ENCODE measurements at regions not wholly inside any gene's neighbourhood (a gene's known extent, or its start where the extent isn't known, plus 50 kb on each side); places are given as distances from the start of the nearest gene placed in this dataset.
A peak's percentile ranks its signal among the peaks of the same experiment; 100 is the strongest.

DNA sequence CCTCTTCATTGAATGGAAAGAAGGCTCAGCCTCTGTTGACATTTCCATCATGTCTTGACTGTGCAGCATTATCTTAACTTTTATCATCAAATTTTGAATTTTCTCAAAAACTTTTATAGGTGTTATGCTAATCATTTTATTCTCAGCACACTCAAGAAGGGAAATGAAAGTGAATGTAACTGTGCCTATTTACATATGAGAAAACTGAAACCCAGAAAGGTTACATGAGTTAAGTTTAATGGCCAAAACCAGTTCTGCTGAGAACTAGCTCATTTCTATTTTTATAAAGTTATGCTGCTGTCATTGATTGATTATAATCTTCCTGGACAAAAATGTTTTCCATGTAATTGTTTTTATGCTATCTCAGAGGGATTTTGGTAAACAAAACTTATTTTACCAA is 618.8 kb upstream of the NRXN1 start:
- DNase-seq (ENCODE audit: low read depth) = no peak

DNA sequence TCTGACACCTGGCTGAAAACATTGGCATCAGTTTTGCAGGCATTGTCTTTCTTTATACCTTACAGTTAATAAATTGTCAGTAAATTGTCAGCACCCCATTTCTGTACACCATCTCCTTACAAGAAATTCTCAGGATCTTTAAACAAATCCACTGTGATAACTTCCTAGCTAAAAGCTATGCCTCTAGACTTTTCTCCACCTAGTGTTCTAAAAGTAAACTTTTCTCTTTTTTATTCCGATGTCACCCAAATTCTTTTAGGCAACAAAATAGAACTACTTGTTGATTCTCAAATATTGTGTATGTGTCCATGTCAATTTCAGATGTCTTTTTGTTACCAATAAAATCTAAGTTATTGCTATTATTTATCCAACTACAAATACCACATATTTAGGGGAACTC is 617.4 kb upstream of the NRXN1 start:
- no peak for DNase-seq (ENCODE audit: low read depth)

DNA sequence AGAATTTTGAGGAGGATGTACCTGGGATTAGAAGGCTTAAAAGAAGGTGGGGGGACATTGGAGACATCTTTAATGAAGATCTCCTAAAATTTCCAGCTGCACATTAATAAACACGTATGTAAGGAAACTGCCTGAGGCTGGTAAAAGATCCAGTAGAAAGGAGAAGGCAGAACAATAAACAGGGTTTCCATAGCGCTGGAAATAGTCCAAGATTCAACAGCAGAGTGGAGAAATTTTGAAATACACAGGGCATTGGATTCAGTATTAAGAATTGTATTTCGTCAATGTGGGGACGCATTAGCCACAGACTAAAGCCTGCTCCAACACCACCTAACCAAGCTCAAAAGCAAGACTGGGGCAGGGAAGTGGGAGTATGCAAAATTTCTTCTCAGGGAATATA is 606.9 kb upstream of the NRXN1 start:
- DNase-seq (ENCODE audit: low read depth) = peak; percentile 1

DNA sequence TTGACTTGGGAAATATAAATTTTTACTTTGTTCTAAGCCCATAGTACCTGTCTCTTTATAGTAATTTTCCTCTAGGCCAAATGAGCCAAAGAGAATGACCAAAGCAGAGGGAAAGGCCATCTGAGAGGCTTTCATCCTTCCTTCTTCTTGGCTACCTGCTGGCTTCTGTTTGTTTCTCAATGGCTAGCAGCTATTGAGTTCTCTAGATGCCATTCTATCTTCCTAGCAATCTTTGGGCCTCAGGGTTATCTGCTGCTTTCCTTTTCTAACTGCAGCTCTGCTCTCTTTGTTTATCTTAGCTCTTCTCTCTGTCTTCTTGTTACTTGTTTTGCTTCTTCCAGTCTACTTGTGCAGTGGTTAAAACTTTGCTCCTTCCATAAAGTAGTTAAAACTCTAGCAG is 601.1 kb upstream of the NRXN1 start:
- no peak for DNase-seq (ENCODE audit: low read depth)

DNA sequence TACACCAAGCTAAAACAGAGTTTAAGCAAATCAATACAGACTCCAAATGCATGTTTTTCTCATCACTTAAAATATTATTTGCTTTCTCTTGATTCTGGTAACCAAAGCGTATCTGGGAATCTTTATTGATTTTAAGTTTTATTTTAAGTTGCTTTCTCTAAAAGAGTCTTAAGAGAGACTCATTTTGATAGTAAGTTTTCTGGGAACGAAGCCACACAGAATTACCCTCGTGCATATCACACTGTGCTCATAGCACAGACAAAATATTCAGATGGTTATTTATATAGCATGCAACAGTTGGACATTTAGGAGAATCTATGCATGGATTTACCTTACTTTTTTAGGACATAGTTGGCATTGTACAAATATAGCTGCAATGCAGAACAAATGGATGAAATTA is 597.5 kb upstream of the NRXN1 start:
- no peak for DNase-seq (ENCODE audit: low read depth)

DNA sequence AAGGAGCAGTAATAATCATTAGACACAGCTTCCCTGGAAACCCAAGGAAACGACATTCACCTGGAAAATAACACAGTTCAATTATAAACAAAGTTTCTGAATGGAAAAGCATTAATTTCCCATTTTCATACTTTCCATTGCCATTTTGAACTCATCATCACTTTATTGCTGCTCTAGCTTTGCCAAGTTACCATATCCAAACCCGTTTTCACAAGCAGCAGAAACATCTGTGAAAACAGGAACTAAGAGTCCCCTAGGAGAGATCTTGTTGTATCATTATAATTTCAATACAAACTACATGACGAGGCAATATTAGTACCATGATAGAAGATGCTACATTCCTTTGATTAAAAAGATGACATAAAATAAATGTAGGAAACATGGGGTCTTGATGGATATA is 597.0 kb upstream of the NRXN1 start:
- DNase-seq (ENCODE audit: low read depth) = no peak

DNA sequence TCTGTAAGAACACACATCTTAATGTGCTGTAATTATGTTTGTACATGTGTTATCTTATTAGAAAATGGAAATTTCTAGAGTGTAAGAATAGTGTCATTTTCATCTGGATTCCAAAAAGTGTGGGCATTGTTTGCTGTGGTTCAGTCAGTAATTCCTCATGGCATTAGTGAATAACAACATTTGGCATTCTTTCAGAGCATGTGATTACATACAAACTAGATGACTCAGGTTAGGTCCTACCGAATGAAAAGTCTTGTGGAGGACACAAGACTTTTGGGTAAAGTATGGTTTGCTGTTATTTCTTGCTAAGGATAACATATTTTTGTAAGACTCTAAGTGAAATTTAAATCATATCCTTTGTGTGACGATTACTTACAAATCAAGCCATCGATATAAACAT is 593.1 kb upstream of the NRXN1 start:
- DNase-seq (ENCODE audit: low read depth) = peak; percentile 1

DNA sequence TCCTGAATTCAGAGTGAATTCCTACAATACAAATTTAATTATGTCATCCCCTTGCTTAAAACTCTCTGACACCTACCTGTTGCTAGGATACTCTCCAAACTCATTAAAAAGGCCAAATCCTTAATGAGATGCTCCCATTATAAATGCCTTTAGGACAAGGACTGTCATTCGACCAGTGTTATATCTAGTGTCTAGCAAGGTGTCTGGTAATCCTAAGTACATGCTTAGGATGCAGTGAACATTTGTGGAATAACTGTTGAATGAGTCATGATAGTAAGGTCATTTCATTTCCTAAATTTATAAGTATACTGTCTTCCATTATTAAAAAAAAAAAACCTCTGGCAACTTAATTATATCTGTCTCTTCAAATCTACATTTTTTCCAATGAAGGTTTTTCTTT is 588.9 kb upstream of the NRXN1 start:
- no peak for DNase-seq (ENCODE audit: low read depth)

DNA sequence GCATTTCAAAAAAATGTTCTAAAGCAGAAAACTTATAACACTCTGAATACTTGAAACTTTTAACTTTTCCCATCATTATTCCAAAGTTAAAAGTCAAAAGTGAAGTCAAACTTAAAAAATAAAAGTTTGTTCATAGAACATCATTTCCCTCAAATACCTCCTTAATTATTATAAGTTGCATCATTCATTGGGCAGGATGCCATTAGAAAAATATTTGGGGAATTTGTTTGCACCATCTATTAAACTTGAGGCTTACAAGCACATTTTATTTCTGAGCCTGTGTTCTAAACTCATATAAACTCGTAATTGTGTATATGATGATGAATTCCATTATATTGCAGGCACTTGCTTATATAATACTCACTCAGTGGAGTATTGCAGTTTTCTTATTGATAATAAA is 588.0 kb upstream of the NRXN1 start:
- DNase-seq (ENCODE audit: low read depth) = no peak

DNA sequence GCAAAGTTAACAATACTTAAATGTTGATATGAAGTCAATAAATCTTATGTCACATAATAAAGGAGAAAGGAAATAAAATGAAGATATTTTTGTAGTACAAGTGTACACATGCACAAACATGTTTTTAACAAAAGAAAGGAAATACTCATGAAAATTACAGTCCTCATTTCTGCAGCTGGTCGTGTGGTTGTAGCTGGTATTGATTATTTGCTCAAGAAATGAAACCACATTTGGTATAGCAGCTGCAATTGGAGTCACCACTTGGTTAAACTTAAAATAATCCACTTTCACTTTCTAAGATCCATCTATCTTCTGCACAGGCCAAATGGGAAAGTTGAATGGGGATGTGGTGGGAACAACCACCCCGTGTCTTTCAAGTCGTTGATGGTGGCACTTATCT is 580.5 kb upstream of the NRXN1 start:
- no peak for DNase-seq (ENCODE audit: low read depth)

DNA sequence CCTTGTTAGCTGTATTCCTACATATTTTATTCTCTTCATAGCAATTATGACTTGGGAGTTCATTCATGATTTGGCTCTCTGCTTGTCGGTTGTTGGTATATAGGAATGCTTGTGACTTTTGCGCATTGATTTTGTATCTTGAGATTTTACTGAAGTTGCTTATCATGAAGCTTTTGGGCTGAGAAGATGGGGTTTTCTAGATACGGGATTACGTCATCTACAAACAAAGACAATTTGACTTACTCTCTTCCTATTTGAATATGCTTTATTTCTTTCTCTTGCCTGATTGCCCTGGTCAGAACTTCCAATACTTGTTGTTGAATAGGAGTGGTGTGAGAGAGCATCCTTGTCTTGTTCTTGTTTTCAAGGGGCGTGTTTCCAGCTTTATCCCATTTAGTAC is 569.8 kb upstream of the NRXN1 start:
- no peak for DNase-seq (ENCODE audit: low read depth)

DNA sequence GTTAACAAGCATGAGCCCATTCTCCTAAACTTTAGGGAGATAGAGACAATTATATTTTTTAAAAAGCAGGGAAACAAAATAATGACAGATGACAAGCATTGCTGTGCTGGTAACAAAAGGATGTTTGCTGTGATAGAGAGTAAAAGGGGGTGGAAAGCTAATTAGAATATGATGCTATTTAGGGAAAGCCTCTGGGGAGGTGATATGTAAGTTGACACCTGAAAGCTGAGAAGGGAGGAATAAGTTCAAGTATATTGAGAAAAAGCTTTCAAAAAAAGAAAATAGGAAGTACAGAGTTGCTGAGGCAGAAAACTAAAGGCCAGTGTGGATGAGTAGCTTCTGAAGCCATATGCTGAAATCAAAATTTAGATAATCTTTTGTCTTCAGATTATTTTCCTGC is 565.2 kb upstream of the NRXN1 start:
- DNase-seq (ENCODE audit: low read depth) = no peak

DNA sequence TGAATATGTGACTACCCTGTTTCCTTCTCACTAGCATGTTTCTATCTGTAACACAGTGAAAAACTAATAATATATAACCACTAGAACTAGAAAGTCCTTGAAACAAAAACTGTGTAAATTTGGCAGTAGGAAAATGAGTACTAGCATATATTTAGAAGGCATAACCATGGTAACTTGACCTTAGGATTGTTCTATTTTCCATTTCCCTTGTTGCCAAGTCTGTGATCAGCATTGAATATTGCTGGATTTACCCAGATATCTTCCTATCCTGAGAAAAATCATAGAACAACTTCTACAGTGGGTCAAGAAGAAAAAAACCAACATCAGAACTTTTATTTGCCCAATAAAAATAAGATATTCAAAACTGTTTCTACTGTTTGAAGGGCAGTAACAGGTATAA is 563.9 kb upstream of the NRXN1 start:
- no peak for DNase-seq (ENCODE audit: low read depth)

DNA sequence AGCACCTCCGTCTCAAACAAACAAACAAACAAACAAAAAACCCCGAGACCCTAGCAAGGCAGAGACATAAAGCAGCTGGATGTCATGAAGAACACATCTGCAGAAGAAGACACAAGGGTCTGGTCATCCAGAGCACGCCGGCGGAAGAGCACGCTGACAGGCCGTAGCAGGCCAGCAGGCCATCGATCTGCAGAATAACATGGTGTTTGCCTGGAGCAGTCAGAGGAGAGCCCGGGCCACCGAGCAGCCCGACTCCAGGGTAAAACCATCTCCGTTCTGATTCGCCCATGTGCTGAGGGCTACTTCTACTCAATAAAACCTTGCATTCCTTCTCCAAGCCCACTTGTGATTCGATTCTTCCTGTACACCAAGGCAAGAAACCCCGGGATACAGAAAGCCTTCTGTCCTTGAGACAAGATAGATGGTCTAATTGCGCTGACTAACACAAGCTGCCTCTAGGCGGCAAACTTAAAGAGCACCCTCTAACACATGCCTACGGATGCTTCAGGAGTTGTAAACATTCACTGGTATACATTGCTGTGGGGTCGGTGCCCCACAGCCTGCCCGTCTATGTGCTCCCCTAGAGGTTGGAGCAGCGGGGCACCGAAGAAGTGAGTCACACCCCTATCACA is 549.8 kb upstream of the NRXN1 start:
- DNase-seq (ENCODE audit: low read depth) = no peak

DNA sequence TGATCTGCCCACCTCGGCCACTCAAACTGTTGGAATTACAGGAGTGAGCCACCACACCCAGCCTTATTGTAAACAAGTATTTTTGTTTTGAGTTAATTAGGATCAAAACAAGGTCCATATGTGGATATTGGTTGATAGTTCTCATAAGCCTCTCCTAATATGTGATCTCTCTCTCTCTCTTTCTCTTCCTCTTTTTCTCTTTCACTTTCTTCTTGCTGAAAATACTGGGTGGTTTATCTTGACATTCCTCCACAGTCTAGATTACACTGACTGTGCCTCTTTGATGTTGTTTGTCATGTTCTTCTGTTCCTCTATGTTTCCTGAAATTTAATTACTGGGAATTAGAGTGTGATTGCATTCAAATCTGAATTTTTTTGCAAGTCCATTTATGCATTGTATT is 547.5 kb upstream of the NRXN1 start:
- no peak for DNase-seq (ENCODE audit: low read depth)

DNA sequence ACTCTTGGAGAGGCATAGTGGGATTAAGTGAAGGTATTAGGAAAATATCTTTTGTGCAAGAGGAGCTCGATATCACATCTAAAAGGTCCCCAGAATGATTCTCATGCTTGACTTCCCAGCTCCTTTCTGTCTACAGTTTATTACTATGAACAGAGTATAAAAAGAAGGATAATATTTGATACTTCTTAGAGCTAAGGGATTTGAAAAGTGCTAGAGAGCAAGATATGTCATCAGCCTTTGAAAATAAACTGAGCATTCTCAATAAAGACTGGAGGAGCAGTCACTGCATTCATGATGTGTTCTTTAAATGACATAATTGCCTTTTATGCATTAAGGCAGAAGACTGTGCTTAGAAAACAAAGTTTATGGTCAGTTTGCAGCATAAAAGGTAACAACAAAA is 543.2 kb upstream of the NRXN1 start:
- DNase-seq (ENCODE audit: low read depth) = no peak

DNA sequence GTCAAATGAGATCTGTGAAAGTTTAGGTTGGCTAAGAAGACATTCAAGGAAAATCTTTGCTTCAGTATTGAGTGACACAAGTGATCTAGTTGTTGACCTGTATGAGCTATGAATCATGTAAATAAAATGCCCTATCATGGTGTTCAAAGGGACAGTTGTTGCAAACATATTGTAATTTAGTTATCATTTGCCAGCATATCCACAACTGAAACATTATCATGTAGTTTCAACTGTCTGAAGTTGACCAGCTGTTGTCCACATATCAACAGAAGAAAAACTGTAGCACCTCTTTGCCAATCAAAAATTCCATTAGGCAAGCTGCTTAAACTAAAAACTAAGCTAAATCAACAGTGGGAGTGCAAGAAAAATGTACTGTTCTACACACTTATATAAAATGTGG is 527.1 kb upstream of the NRXN1 start:
- DNase-seq (ENCODE audit: low read depth) = no peak

DNA sequence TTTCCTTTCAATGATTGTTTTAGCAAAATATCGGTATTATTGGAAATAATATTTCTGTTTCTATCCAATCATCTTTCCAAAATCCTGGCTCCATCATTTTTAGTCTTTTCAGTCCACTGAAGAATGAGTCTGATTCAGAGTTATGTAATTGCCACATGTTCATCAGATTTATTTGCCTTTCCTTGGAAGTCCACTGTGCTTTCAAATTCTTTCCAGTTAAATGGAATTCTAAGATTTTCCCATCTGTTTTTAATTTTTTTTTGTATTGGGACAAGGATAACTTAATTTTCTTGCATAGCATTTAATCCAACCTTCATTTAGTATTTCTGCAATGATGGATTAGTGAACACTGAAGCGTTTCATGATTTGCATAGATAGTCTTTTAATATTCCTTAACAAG is 521.5 kb upstream of the NRXN1 start:
- DNase-seq (ENCODE audit: low read depth) = no peak

DNA sequence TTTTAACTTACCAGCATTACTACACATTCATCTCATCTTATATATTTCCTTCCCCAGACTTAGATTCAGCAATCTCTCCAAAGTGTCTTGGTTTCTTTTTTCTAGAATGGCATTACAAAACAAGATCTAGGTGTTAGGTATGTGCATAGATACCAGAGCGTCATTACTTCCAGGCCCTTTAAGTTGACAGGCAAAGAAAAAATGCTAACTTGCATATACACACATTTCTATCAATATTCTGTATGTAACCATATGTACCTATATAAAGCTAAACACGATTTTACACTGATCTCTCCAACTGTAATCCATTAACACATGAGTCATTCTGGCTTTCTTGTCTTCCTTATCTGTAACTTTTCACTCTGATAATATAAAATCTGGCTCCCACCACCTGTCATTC is 503.8 kb upstream of the NRXN1 start:
- no peak for DNase-seq (ENCODE audit: low read depth)

DNA sequence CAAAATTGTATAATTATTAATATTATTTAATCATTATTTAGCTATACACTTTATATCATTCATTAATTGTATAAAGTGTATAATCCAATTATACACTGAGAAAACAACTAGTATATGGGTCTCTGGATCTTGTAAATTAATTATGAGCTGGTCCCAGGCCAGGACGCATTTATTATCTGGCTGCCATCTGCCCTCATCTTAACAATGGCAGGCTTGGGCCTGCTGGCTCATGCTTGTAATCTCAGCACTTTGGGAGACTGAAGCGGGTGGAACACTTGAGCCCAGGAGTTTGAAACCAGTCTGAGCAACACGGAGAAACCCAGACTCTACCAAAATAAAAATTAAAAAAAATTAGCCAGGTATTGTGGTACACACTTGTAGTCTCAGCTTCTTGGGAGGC is 502.2 kb upstream of the NRXN1 start:
- DNase-seq (ENCODE audit: low read depth) = no peak

DNA sequence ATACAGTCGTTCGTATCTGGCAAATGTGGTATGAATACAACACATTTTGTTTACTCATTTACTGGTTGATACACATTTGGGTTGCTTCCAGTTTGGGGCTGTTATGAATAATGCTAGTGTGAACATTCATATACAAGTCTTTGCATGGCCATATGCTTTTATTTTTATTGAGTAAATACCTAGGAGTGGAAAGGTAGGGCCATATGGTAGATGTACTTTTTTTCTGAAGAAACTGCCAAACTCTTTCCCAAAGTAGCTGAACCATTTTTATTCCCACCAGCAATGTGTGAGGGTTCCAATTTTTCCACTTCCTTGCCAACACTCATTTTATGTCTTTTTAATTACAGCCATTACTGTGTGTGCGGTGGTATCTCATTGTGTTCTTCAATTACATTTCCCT is 496.2 kb upstream of the NRXN1 start:
- DNase-seq (ENCODE audit: low read depth) = no peak

DNA sequence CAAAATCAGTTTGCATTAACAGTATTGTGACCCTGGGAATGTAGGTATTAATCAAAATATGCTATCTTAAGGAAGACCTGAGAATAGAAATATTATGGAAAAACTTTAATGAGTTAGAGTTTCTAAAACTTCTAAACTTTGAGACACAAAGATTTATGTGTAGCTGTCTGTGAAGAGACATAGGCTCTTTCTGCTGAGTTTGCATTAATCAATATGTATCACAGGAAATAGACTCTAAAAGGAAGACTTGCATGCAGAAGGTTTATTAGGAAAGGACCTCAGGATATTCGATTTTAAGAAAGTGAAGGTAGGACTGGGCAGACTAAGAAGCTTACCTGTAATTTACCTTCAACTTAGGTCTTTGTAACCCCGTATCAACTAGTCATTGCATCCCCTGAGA is 494.8 kb upstream of the NRXN1 start:
- DNase-seq (ENCODE audit: low read depth) = no peak

DNA sequence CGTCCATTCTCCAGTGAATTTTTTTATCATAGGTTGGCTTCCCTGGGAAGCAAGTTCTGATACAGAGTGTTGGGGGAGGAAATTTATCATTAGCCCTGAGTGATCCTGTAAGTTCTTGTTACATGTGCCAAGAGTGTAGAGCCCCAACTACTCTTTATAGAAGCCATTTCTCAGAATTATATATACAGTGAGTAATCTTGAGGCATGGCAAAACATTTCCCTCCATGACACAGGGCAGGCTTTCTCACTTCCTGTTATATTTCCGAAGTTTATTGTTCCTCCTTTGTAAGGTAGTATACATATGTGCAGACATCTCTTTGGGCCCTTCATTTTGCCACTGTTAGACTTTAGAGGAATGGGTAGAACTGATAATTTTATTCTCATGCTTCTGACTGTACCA is 484.7 kb upstream of the NRXN1 start:
- no peak for DNase-seq (ENCODE audit: low read depth)

DNA sequence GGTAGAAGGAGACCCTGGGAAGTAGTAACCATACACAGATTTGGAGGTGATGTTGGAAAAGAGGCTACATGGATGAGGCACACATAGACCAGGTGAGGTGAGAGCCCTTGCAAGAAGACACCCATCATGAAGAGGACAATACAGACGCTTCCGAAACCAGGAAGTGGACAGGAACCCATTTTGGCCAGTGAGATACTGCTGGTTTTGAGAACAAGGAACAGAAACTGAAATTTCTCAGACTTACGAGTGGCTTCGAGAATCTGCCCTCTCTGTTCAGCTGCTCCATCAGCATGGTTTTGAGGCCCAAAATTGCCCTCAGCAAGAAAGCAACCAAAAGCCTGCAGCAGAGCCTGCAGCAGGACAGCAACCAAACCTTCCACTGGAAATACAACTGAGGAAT is 479.1 kb upstream of the NRXN1 start:
- no peak for DNase-seq (ENCODE audit: low read depth)

DNA sequence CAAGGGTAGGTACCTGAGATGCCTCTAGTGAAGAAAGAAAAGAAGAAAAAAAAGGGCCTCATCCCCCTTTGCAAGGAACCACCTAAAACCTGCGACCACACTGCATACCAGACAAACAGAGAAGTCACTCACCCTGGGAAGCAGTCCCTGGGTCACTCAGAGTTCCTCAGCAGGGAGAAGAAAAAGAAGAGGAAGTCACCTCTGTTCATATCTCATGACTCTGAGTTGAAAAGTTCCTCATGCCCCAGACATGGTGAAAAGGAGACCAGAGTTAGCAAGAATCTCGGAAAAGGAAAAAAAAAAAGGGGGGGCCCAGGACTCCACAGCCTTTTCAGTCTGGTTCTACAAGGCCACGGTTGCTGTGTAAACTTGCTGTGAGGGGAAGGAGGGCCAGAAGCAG is 478.4 kb upstream of the NRXN1 start:
- no peak for DNase-seq (ENCODE audit: low read depth)

Measured in fibroblast of the conjunctiva (primary cell).